Nephron (organoid): ENCODE measurements at regions not wholly inside any gene's neighbourhood (a gene's known extent, or its start where the extent isn't known, plus 50 kb on each side); places are given as distances from the start of the nearest gene placed in this dataset.
A peak's percentile ranks its signal among the peaks of the same experiment; 100 is the strongest.

Source experiments
- H3K27ac Mint-ChIP-seq, 3 experiments: 2 replicates each; pipeline ENCODE4 v1.8.0; 2020; ENCODE audit warnings: mixed read lengths in 3 of 3, mild to moderate bottlenecking in 2 of 3, moderate library complexity in 1 of 3
- H3K27me3 Mint-ChIP-seq: 2 replicates; pipeline ENCODE4 v1.8.0; 2021; ENCODE audit warnings: low read depth, mild to moderate bottlenecking, moderate library complexity, mixed read lengths
- H3K36me3 Mint-ChIP-seq: 2 replicates; pipeline ENCODE4 v1.8.0; 2020; ENCODE audit warnings: low read depth, mixed read lengths
- H3K4me1 Mint-ChIP-seq: 2 replicates; pipeline ENCODE4 v1.8.0; 2020; ENCODE audit warnings: mixed read lengths
- H3K4me3 Mint-ChIP-seq, 3 experiments: 2 replicates each; pipeline ENCODE4 v1.8.0; 2020; ENCODE audit warnings: mild to moderate bottlenecking in 3 of 3, mixed read lengths in 3 of 3, moderate library complexity in 2 of 3
- H3K9me3 Mint-ChIP-seq: 2 replicates; pipeline ENCODE4 v1.8.0; 2020; ENCODE audit warnings: mixed read lengths
- CTCF ChIP-seq, 3 experiments: fragments of 200-600 bp; sonication (generic); IDR thresholded peaks; one replicate each; pipeline ENCODE4 v1.5.0; 2021; ENCODE audit warnings: antibody characterized with exemption in 3 of 3; ENCODE audit not compliant: unreplicated experiment in 3 of 3

- Mint-ChIP-seq H3K4me1 (peaks cover 49% of the 10 kb centered on the region), H3K27ac (peak overlapping the region in 1 of 3 experiments; percentile 18), H3K9me3 (no peaks in the 10 kb centered on the region), H3K4me3 (no peak overlapping the region), H3K36me3 (no peaks in the 10 kb centered on the region), H3K27me3 (peaks cover 16% of the 10 kb centered on the region)
- no peak for TF ChIP-seq CTCF (IDR thresholded peaks at IDR 0.05; ENCODE audit: unreplicated experiment in 3 of 3)
These were observed 70.3 kb downstream of the KCNF1 start for GRCh38 chr2:10981941-10982431.

- H3K36me3 Mint-ChIP-seq, result no peaks in the 10 kb centered on the region
- no peak for TF ChIP-seq CTCF (IDR thresholded peaks at IDR 0.05; ENCODE audit: unreplicated experiment in 3 of 3)
- H3K4me3 Mint-ChIP-seq, result peak overlapping the region; percentile 40 to 76 (median 68)
- no peaks in the 10 kb centered on the region for H3K9me3 Mint-ChIP-seq
- peaks cover 16% of the 10 kb centered on the region for H3K27me3 Mint-ChIP-seq
- H3K27ac Mint-ChIP-seq, result peak overlapping the region; percentile 88 to 98 (median 93)
- peaks cover 38% of the 10 kb centered on the region for H3K4me1 Mint-ChIP-seq
These were observed 71.4 kb downstream of the KCNF1 start for GRCh38 chr2:10982931-10983701.

- Mint-ChIP-seq H3K4me1 (peaks cover 35% of the 10 kb centered on the region), H3K36me3 (no peaks in the 10 kb centered on the region), H3K27me3 (peaks cover 16% of the 10 kb centered on the region), H3K27ac (peak overlapping the region; percentile 88 to 98 (median 93)), H3K4me3 (peak overlapping the region in 1 of 3 experiments; percentile 68), H3K9me3 (no peaks in the 10 kb centered on the region)
- no peak for TF ChIP-seq CTCF (IDR thresholded peaks at IDR 0.05; ENCODE audit: unreplicated experiment in 3 of 3)
These were observed 72.0 kb downstream of the KCNF1 start for GRCh38 chr2:10983711-10984110.

GRCh38 chr2:10984418-10985135 lies 72.8 kb downstream of the KCNF1 start:
- H3K36me3 Mint-ChIP-seq, result no peaks in the 10 kb centered on the region
- peaks cover 30% of the 10 kb centered on the region for H3K4me1 Mint-ChIP-seq

GRCh38 chr2:10985260-10985659 lies 73.5 kb downstream of the KCNF1 start:
- Mint-ChIP-seq H3K27ac (peak overlapping the region; percentile 29 to 93 (median 90)), H3K9me3 (no peaks in the 10 kb centered on the region), H3K4me1 (peaks cover 25% of the 10 kb centered on the region), H3K4me3 (no peak overlapping the region), H3K36me3 (no peaks in the 10 kb centered on the region), H3K27me3 (peaks cover 4% of the 10 kb centered on the region)
- no peak for TF ChIP-seq CTCF (IDR thresholded peaks at IDR 0.05; ENCODE audit: unreplicated experiment in 3 of 3)

More at GRCh38 chr2:10984418-10985135, 72.8 kb downstream of the KCNF1 start:
- Mint-ChIP-seq H3K9me3 (no peaks in the 10 kb centered on the region), H3K27me3 (peaks cover 8% of the 10 kb centered on the region), H3K27ac (peak overlapping the region; percentile 29 to 98 (median 93)), H3K4me3 (no peak overlapping the region)
- TF ChIP-seq CTCF (IDR thresholded peaks at IDR 0.05; ENCODE audit: unreplicated experiment in 3 of 3), result no peak
